GM12878 (cell line): ENCODE measurements at regions not wholly inside any gene's neighbourhood (a gene's known extent, or its start where the extent isn't known, plus 50 kb on each side); places are given as distances from the start of the nearest gene placed in this dataset.

Experiments used
- ATAC-seq: fragments of 200-7000 bp; cut with Tn5 transposase; 3 replicates; pipeline ENCODE4 v1.9.1; 2020; ENCODE audit warnings: mild to moderate bottlenecking, moderate library complexity
- BruUV-seq: library from RNA; stranded (reverse); fragments of 400-500 nt; replicated peaks from 2 replicates; lab custom pipeline; 2021; lab: Mats Ljungman, UMichigan
- CTCF ChIA-PET: fragments of 300-600 bp; sonication (Branson Sonifier 250); formaldehyde crosslinking; extraction: SDS; loops from one replicate; lab custom pipeline; 2021; ENCODE audit warnings: inconsistent platforms; lab: Yijun Ruan, JAX
- POLR2A ChIA-PET: fragments of 350-600 bp; formaldehyde crosslinking; extraction: SDS; loops from one replicate; lab custom pipeline; 2021; ENCODE audit warnings: inconsistent platforms; lab: Charles Lee
- RAD21 ChIA-PET: fragments of 300-600 bp; sonication (Branson Sonifier 250); formaldehyde crosslinking; loops from one replicate; lab custom pipeline; 2023; ENCODE audit warnings: antibody characterized with exemption; ENCODE audit not compliant: unreplicated experiment; lab: Charles Lee
- SMC1A ChIA-PET: fragments of 300-600 bp; sonication (Branson Sonifier 250); formaldehyde crosslinking; loops from one replicate; lab custom pipeline; 2023; ENCODE audit not compliant: unreplicated experiment, uncharacterized antibody; lab: Charles Lee
- DNase-seq: peaks from one replicate; pipeline ENCODE4 v3.0.0-alpha.2; 2011; ENCODE audit warnings: low read depth, low spot score
- FAIRE-seq: peaks from 3 replicates; lab custom pipeline; 2011; peaks lifted over from hg19 to GRCh38; lab: Jason Lieb, UNC
- H2AFZ ChIP-seq: 2 replicates; pipeline ENCODE4 v1.6.0; 2011; ENCODE audit warnings: low read depth, low read length, control low read depth; ENCODE audit not compliant: control insufficient read depth
- H3K27ac ChIP-seq: 2 replicates; pipeline ENCODE4 v1.5.1; 2011; ENCODE audit warnings: control low read depth; ENCODE audit not compliant: control insufficient read depth, insufficient read depth
- H3K27me3 ChIP-seq, 2 experiments: replicated peaks in 1 of 2; 2 replicates each; pipeline versions ENCODE4 v1.6.0 to v1.6.1; 2011; ENCODE audit warnings: low read length in 1 of 2; ENCODE audit not compliant: control insufficient read depth in 2 of 2, insufficient read depth in 2 of 2
- H3K36me3 ChIP-seq, 2 experiments: 2 replicates each; pipeline ENCODE4 v1.5.1; 2011; ENCODE audit warnings: low read length in 1 of 2; ENCODE audit not compliant: control insufficient read depth in 2 of 2, insufficient read depth in 2 of 2
- H3K4me1 ChIP-seq: 2 replicates; pipeline ENCODE4 v1.6.1; 2011; ENCODE audit warnings: mild to moderate bottlenecking, low read length, moderate library complexity, mixed read lengths; ENCODE audit not compliant: control insufficient read depth, insufficient read depth
- H3K4me2 ChIP-seq: 2 replicates; pipeline ENCODE4 v1.6.0; 2011; ENCODE audit warnings: control low read depth; ENCODE audit not compliant: control insufficient read depth, insufficient read depth
- H3K4me3 ChIP-seq: fragments of 200-600 bp; sonication (generic); 2 replicates; pipeline ENCODE4 v1.5.1; 2016
- H3K79me2 ChIP-seq: 2 replicates; pipeline ENCODE4 v1.6.0; 2011; ENCODE audit warnings: low read length; ENCODE audit not compliant: control insufficient read depth, insufficient read depth
- H3K9ac ChIP-seq: 2 replicates; pipeline ENCODE4 v1.8.0; 2011; ENCODE audit warnings: low read length, control low read depth, mixed read lengths; ENCODE audit not compliant: control insufficient read depth, insufficient read depth
- H3K9me3 ChIP-seq: replicated peaks from 3 replicates; pipeline ENCODE4 v1.5.1; 2011; ENCODE audit warnings: mild to moderate bottlenecking, low read length; ENCODE audit not compliant: control insufficient read depth, insufficient read depth
- H4K20me1 ChIP-seq: 2 replicates; pipeline ENCODE4 v1.6.0; 2011; ENCODE audit not compliant: control insufficient read depth, insufficient read depth
- ATF7 ChIP-seq: fragments of 450-650 bp; IDR thresholded peaks from 2 replicates; pipeline ENCODE4 v1.6.1; 2016; ENCODE audit warnings: low read depth, mild to moderate bottlenecking
- BCL11A ChIP-seq: IDR thresholded peaks from 2 replicates; pipeline ENCODE4 v1.6.1; 2011; ENCODE audit warnings: low read depth, low read length
- CHD1 ChIP-seq: IDR thresholded peaks from 2 replicates; pipeline ENCODE4 v1.6.1; 2012; ENCODE audit warnings: low read depth, low read length, improper control_type of control experiment
- CREM ChIP-seq: IDR thresholded peaks from 2 replicates; pipeline ENCODE4 v1.6.1; 2014; ENCODE audit warnings: antibody characterized with exemption, low read depth
- EZH2 ChIP-seq: IDR thresholded peaks from 2 replicates; pipeline ENCODE4 v1.6.1; 2012; ENCODE audit warnings: low read depth, mild to moderate bottlenecking, control low read depth, inconsistent platforms, low read length, borderline replicate concordance; ENCODE audit not compliant: control insufficient read depth
- HSF1 ChIP-seq: fragments of 150-350 bp; IDR thresholded peaks from 2 replicates; pipeline ENCODE4 v1.6.1; 2014; ENCODE audit warnings: mild to moderate bottlenecking, low read depth, low read length
- MTA3 ChIP-seq: IDR thresholded peaks from 2 replicates; pipeline ENCODE4 v1.6.1; 2012; ENCODE audit warnings: low read length, inconsistent platforms, borderline replicate concordance
- MXI1 ChIP-seq: fragments of 150-350 bp; IDR thresholded peaks from 2 replicates; pipeline ENCODE4 v1.6.1; 2011; ENCODE audit warnings: low read depth, mild to moderate bottlenecking, inconsistent platforms, low read length, improper control_type of control experiment
- PAX5 ChIP-seq: IDR thresholded peaks from 2 replicates; pipeline ENCODE4 v1.6.1; 2011; ENCODE audit warnings: low read depth, low read length, borderline replicate concordance
- PBX3 ChIP-seq: IDR thresholded peaks from 2 replicates; pipeline ENCODE4 v1.6.1; 2011; ENCODE audit warnings: mild to moderate bottlenecking, low read depth, low read length, moderate library complexity; ENCODE audit not compliant: insufficient replicate concordance
- POU2F2 ChIP-seq: IDR thresholded peaks from 3 replicates; pipeline ENCODE4 v1.6.1; 2011; ENCODE audit warnings: low read depth, mild to moderate bottlenecking, low read length, borderline replicate concordance
- RAD21 ChIP-seq: IDR thresholded peaks from 2 replicates; pipeline ENCODE4 v1.6.1; 2011; ENCODE audit warnings: mild to moderate bottlenecking, low read depth, low read length, moderate library complexity; ENCODE audit not compliant: insufficient read depth
- SIX5 ChIP-seq: IDR thresholded peaks from 2 replicates; pipeline ENCODE4 v1.6.1; 2011; ENCODE audit warnings: mild to moderate bottlenecking, low read depth, low read length, moderate library complexity; ENCODE audit not compliant: severe bottlenecking
- SMAD1 ChIP-seq: fragments of 450-650 bp; IDR thresholded peaks from 2 replicates; pipeline ENCODE4 v1.6.1; 2018; ENCODE audit warnings: mild to moderate bottlenecking, low read depth; ENCODE audit not compliant: partially characterized antibody
- STAT3 ChIP-seq: IDR thresholded peaks from 2 replicates; pipeline ENCODE4 v1.6.1; 2011; ENCODE audit warnings: low read depth, low read length, improper control_type of control experiment
- ZNF687 ChIP-seq: fragments of 450-650 bp; IDR thresholded peaks from 2 replicates; pipeline ENCODE4 v1.6.1; 2017; ENCODE audit warnings: mild to moderate bottlenecking, moderate library complexity
- WGBS: methylation state at CpG from one replicate; pipeline ENCODE4 v1.1.6; 2016; ENCODE audit warnings: low lambda C conversion rate; ENCODE audit not compliant: insufficient replicate concordance, insufficient coverage; ENCODE audit errors: missing lambda C conversion rate; 5-methylcytosine and 5-hydroxymethylcytosine counted together
- in situ Hi-C: fragments of 300-500 bp; cut with MboI; formaldehyde crosslinking; loops from 9 replicates; pipeline ENCODE4 v1.14.3; 2018; ENCODE audit warnings: mixed read lengths
- intact Hi-C: fragments of 100-400 bp; cut with micrococcal nuclease; formaldehyde crosslinking; loops from one replicate; pipeline ENCODE4 v1.14.2; 2022; ENCODE audit not compliant: unreplicated experiment

GRCh38 chr14:56461276-56462275, 118.0 kb upstream of the TMEM260 start:
- SMC1A ChIA-PET: interaction anchor here (2.1 kb wide), 1 partner anchor 13 kb away, joined by 10 read pairs; no protein-coding TSS in a partner anchor
- TF ChIP-seq HSF1: no peak
- no peak for TF ChIP-seq SIX5
- TF ChIP-seq CREM: no peak
- no peak for TF ChIP-seq PAX5
- TF ChIP-seq ATF7: no peak
- TF ChIP-seq STAT3: no peak
- no peak for TF ChIP-seq SMAD1
- no peak for TF ChIP-seq RAD21
- no peak for TF ChIP-seq BCL11A
- no peak for TF ChIP-seq MTA3
- TF ChIP-seq MXI1: no peak
- no peak for TF ChIP-seq ZNF687
- no peak for TF ChIP-seq POU2F2
- no peak for TF ChIP-seq CHD1
- TF ChIP-seq PBX3: no peak
- TF ChIP-seq EZH2: no peak
- Histone ChIP-seq H3K4me1 (no peaks in the 10 kb centered on the region), H3K9me3 (no peaks in the 10 kb centered on the region), H3K79me2 (no peaks in the 10 kb centered on the region), H3K9ac (no peak overlapping the region), H3K4me3 (no peak overlapping the region), H3K27me3 (no peaks in the 10 kb centered on the region), H3K4me2 (no peak overlapping the region), H3K27ac (no peak overlapping the region), H3K36me3 (no peaks in the 10 kb centered on the region), H2AFZ (no peak overlapping the region), H4K20me1 (no peaks in the 10 kb centered on the region)
- no peak for ATAC-seq
- no peak for DNase-seq
- WGBS: 62% methylated on average over 8 of the region's 8 CpGs
- RAD21 ChIA-PET: interaction anchor here (2.3 kb wide), 1 partner anchor 13 kb away, joined by 7 read pairs; no protein-coding TSS in a partner anchor
- BruUV-seq: no TSS peak
- POLR2A ChIA-PET: no interaction called here
- in situ Hi-C loops (no loop called here), intact Hi-C loops (no loop called here)
- FAIRE-seq: no peak
- CTCF ChIA-PET: interaction anchor here (0.6 to 4.2 kb wide), 7 partner anchors 8 to 694 kb away, joined by 3 to 30 read pairs (median 3); no protein-coding TSS in a partner anchor
